SK-N-SH (cell line): ENCODE measurements at regions not wholly inside any gene's neighbourhood (a gene's known extent, or its start where the extent isn't known, plus 50 kb on each side); places are given as distances from the start of the nearest gene placed in this dataset.

ENCODE experiments used
- CTCF ChIA-PET: fragments of 300-600, 350-600 bp; formaldehyde crosslinking; extraction: SDS; loops from one replicate; lab custom pipeline; 2021; lab: Yijun Ruan, JAX
- POLR2A ChIA-PET: fragments of 350-600 bp; sonication (Branson Sonifier 250); formaldehyde crosslinking; extraction: SDS; loops from one replicate; lab custom pipeline; 2020; ENCODE audit warnings: antibody characterized with exemption, inconsistent platforms; lab: Yijun Ruan, JAX
- DNase-seq: peaks from one replicate; pipeline ENCODE4 v3.0.0; 2012
- H2AFZ ChIP-seq: fragments of 200-600 bp; sonication (generic); 2 replicates; pipeline ENCODE4 v1.8.1; 2016; ENCODE audit warnings: antibody characterized with exemption, mild to moderate bottlenecking, low read depth
- H3F3A ChIP-seq: fragments of 200-600 bp; sonication (generic); replicated peaks from 2 replicates; pipeline ENCODE3; 2016; ENCODE audit warnings: antibody characterized with exemption, mild to moderate bottlenecking; ENCODE audit not compliant: insufficient read depth
- H3K27ac ChIP-seq, 2 experiments: fragments of 200-500 bp in 1 of 2; fragments of 200-600 bp in 1 of 2; sonication (Bioruptor generic) in 1 of 2; sonication (generic), shearing (Covaris generic) in 1 of 2; 2 replicates each; pipeline versions ENCODE4 v1.5.1 to v1.6.1; 2014 to 2016; ENCODE audit warnings: low read depth in 2 of 2, inconsistent platforms in 1 of 2, low read length in 1 of 2, mild to moderate bottlenecking in 1 of 2, mixed read lengths in 1 of 2
- H3K27me3 ChIP-seq: fragments of 200-600 bp; sonication (generic), shearing (Covaris generic); 2 replicates; pipeline ENCODE4 v1.6.1; 2016; ENCODE audit warnings: mixed run types; ENCODE audit not compliant: insufficient read depth
- H3K36me3 ChIP-seq, 2 experiments: fragments of 200-500 bp in 1 of 2; fragments of 200-600 bp in 1 of 2; sonication (Bioruptor generic) in 1 of 2; sonication (generic) in 1 of 2; replicated peaks in 1 of 2; 2 replicates each; pipeline versions ENCODE3 to v1.5.1; 2014 to 2016; ENCODE audit warnings: low read length in 1 of 2, mild to moderate bottlenecking in 1 of 2; ENCODE audit not compliant: insufficient read depth in 2 of 2, control insufficient read depth in 1 of 2
- H3K4me1 ChIP-seq, 2 experiments: fragments of 200-500 bp in 1 of 2; fragments of 200-600 bp in 1 of 2; sonication (Bioruptor generic) in 1 of 2; sonication (generic), shearing (Covaris generic) in 1 of 2; 2 replicates each; pipeline versions ENCODE4 v1.5.1 to v1.6.1; 2014 to 2016; ENCODE audit warnings: low read depth in 1 of 2, low read length in 1 of 2, mixed run types in 1 of 2; ENCODE audit not compliant: insufficient read depth in 2 of 2, control insufficient read depth in 1 of 2
- H3K4me2 ChIP-seq: fragments of 200-600 bp; sonication (generic), shearing (Covaris generic); 2 replicates; pipeline ENCODE4 v1.6.1; 2017; ENCODE audit warnings: mixed run types
- H3K4me3 ChIP-seq, 2 experiments: fragments of 200-500 bp in 1 of 2; fragments of 200-600 bp in 1 of 2; sonication (Bioruptor generic) in 1 of 2; sonication (generic), shearing (Covaris generic) in 1 of 2; 2 replicates each; pipeline versions ENCODE4 v1.5.1 to v1.8.1; 2014 to 2016; ENCODE audit warnings: low read depth in 2 of 2, inconsistent platforms in 1 of 2, low read length in 1 of 2, mild to moderate bottlenecking in 1 of 2, mixed read lengths in 1 of 2, moderate library complexity in 1 of 2
- H3K79me2 ChIP-seq: fragments of 200-600 bp; sonication (generic); 2 replicates; pipeline ENCODE4 v1.8.1; 2017; ENCODE audit warnings: mild to moderate bottlenecking; ENCODE audit not compliant: insufficient read depth
- H3K9ac ChIP-seq: fragments of 200-600 bp; sonication (generic); 2 replicates; pipeline ENCODE4 v1.6.1; 2017; ENCODE audit warnings: mixed run types
- H3K9me2 ChIP-seq: fragments of 200-600 bp; sonication (generic); 2 replicates; pipeline ENCODE4 v1.6.1; 2017; ENCODE audit warnings: mixed run types
- H3K9me3 ChIP-seq: fragments of 200-600 bp; sonication (generic); 2 replicates; pipeline ENCODE4 v1.6.1; 2017; ENCODE audit warnings: mixed run types, mild to moderate bottlenecking, moderate library complexity
- H4K20me1 ChIP-seq: fragments of 200-600 bp; sonication (generic); 2 replicates; pipeline ENCODE4 v1.6.1; 2017; ENCODE audit warnings: mild to moderate bottlenecking, mixed run types; ENCODE audit not compliant: insufficient read depth
- CHD2 ChIP-seq: fragments of 150-350 bp; IDR thresholded peaks from 2 replicates; pipeline ENCODE4 v1.6.1; 2018; ENCODE audit warnings: low read length; ENCODE audit not compliant: partially characterized antibody
- ELF1 ChIP-seq: IDR thresholded peaks from 2 replicates; pipeline ENCODE4 v1.4.0; 2012
- EP300 ChIP-seq, 2 experiments: IDR thresholded peaks; 2 replicates each; pipeline versions ENCODE4 v1.4.0 to v1.6.1; 2012; ENCODE audit warnings: borderline replicate concordance in 1 of 2, low read depth in 1 of 2, low read length in 1 of 2
- FOSL2 ChIP-seq: IDR thresholded peaks from 2 replicates; pipeline ENCODE4 v1.4.0; 2012; ENCODE audit warnings: low read depth, mild to moderate bottlenecking, moderate library complexity, borderline replicate concordance
- FOXJ3 ChIP-seq: sonication (generic); formaldehyde crosslinking; IDR thresholded peaks from 2 replicates; pipeline ENCODE4 v1.5.1; 2020; ENCODE audit warnings: mild to moderate bottlenecking, missing genetic modification reagents
- FOXM1 ChIP-seq: IDR thresholded peaks from 2 replicates; pipeline ENCODE4 v1.4.0; 2012; ENCODE audit warnings: low read depth, mild to moderate bottlenecking
- GABPA ChIP-seq: IDR thresholded peaks from 2 replicates; pipeline ENCODE4 v1.4.0; 2012; ENCODE audit warnings: low read depth, mild to moderate bottlenecking
- GATA2 ChIP-seq: sonication (generic); formaldehyde crosslinking; IDR thresholded peaks from 2 replicates; pipeline ENCODE4 v1.5.0; 2020; ENCODE audit warnings: mild to moderate bottlenecking, missing genetic modification reagents
- IRF3 ChIP-seq: fragments of 150-350 bp; IDR thresholded peaks from 2 replicates; pipeline ENCODE4 v1.6.1; 2016; ENCODE audit warnings: mild to moderate bottlenecking, low read depth, low read length
- JUND ChIP-seq: IDR thresholded peaks from 2 replicates; pipeline ENCODE4 v1.4.0; 2012
- NFIC ChIP-seq: IDR thresholded peaks from 2 replicates; pipeline ENCODE4 v1.4.0; 2012; ENCODE audit warnings: borderline replicate concordance
- NRF1 ChIP-seq: IDR thresholded peaks from 2 replicates; pipeline ENCODE4 v1.6.1; 2012; ENCODE audit warnings: low read depth, mild to moderate bottlenecking, low read length
- POLR2AphosphoS5 ChIP-seq: IDR thresholded peaks from 2 replicates; pipeline ENCODE4 v1.6.1; 2012; ENCODE audit warnings: low read depth, low read length
- RAD21 ChIP-seq: IDR thresholded peaks from 2 replicates; pipeline ENCODE4 v1.6.1; 2012; ENCODE audit warnings: mild to moderate bottlenecking, low read length
- RCOR1 ChIP-seq: fragments of 150-350 bp; IDR thresholded peaks from 2 replicates; pipeline ENCODE4 v1.6.1; 2017; ENCODE audit warnings: antibody characterized with exemption, low read length
- RFX5 ChIP-seq: IDR thresholded peaks from 2 replicates; pipeline ENCODE4 v1.6.1; 2012; ENCODE audit warnings: mild to moderate bottlenecking, improper control_type of control experiment, low read length
- RXRA ChIP-seq: IDR thresholded peaks from 2 replicates; pipeline ENCODE4 v1.4.0; 2012; ENCODE audit warnings: low read depth, mild to moderate bottlenecking, borderline replicate concordance
- SIN3A ChIP-seq: IDR thresholded peaks from 2 replicates; pipeline ENCODE4 v1.6.1; 2012; ENCODE audit warnings: low read depth, mild to moderate bottlenecking, low read length, moderate library complexity, borderline replicate concordance
- SMC3 ChIP-seq: IDR thresholded peaks from 2 replicates; pipeline ENCODE4 v1.6.1; 2012; ENCODE audit warnings: low read depth, low read length, improper control_type of control experiment
- USF1 ChIP-seq: IDR thresholded peaks from 2 replicates; pipeline ENCODE4 v1.4.0; 2012; ENCODE audit warnings: low read depth, borderline replicate concordance
- USF2 ChIP-seq: fragments of 150-350 bp; IDR thresholded peaks from 2 replicates; pipeline ENCODE4 v1.6.1; 2017; ENCODE audit warnings: antibody characterized with exemption, low read length, low read depth, borderline replicate concordance
- YY1 ChIP-seq: IDR thresholded peaks from 2 replicates; pipeline ENCODE4 v1.4.0; 2012; ENCODE audit warnings: low read depth, mild to moderate bottlenecking
- ZBTB33 ChIP-seq: IDR thresholded peaks from 2 replicates; pipeline ENCODE4 v1.4.0; 2012; ENCODE audit warnings: low read depth, borderline replicate concordance
- WGBS: methylation state at CpG from one replicate; pipeline ENCODE4 v1.1.6; 2017; ENCODE audit warnings: low lambda C conversion rate; 5-methylcytosine and 5-hydroxymethylcytosine counted together

- Histone ChIP-seq H3K4me2 (no peak overlapping the region), H3K9me2 (no peaks in the 10 kb centered on the region), H3F3A (no peaks in the 10 kb centered on the region), H3K4me1 (peaks cover 0 to 5% of the 10 kb centered on the region in 2 experiments; a peak in 2 of 4 replicates), H3K27me3 (no peaks in the 10 kb centered on the region), H3K27ac (peak overlapping the region in 1 of 2 experiments; percentile 75; a peak in 2 of 4 replicates), H3K36me3 (no peaks in the 10 kb centered on the region), H2AFZ (no peak overlapping the region), H3K9me3 (no peaks in the 10 kb centered on the region)
- CTCF ChIA-PET, result interaction anchor here (1.1 kb wide), 1 partner anchor 49 kb away, joined by 3 read pairs; no protein-coding TSS in a partner anchor
- DNase-seq, result no peak
- TF ChIP-seq RCOR1 (no peak), NRF1 (no peak)
- TF ChIP-seq, all 33 proteins: peak for 0
- H3K79me2 ChIP-seq, result no peaks in the 10 kb centered on the region
- WGBS, result 9% methylated on average over 3 of the region's 3 CpGs
- POLR2A ChIA-PET, result no interaction called here
- no peaks in the 10 kb centered on the region for H4K20me1 ChIP-seq
- no peak overlapping the region for H3K9ac ChIP-seq
- no peak overlapping the region for H3K4me3 ChIP-seq
These were observed 61.8 kb upstream of the TOM1L1 start for GRCh38 chr17:54838651-54839421.

GRCh38 chr17:54839447-54839846, 61.2 kb upstream of the TOM1L1 start:
- H3K36me3 ChIP-seq, result no peaks in the 10 kb centered on the region
- no peak overlapping the region for H2AFZ ChIP-seq
- peak overlapping the region in 1 of 2 experiments; percentile 75; a peak in 2 of 4 replicates for H3K27ac ChIP-seq
- H3K9me3 ChIP-seq, result no peaks in the 10 kb centered on the region
- no peaks in the 10 kb centered on the region for H3K9me2 ChIP-seq
- 25% methylated on average over 1 of the region's 1 CpG for WGBS
- no peaks in the 10 kb centered on the region for H3K27me3 ChIP-seq
- H4K20me1 ChIP-seq, result no peaks in the 10 kb centered on the region
- ChIA-PET POLR2A (interaction anchor here (0.6 kb wide), 1 partner anchor 13 kb away, joined by 3 read pairs; no protein-coding TSS in a partner anchor), CTCF (no interaction called here)
- H3K79me2 ChIP-seq, result no peaks in the 10 kb centered on the region
- H3K9ac ChIP-seq, result no peak overlapping the region
- DNase-seq, result peak; percentile 21
- H3K4me1 ChIP-seq, result peaks cover 0 to 3% of the 10 kb centered on the region in 2 experiments; a peak in 1 of 4 replicates
- no peak overlapping the region for H3K4me3 ChIP-seq
- H3K4me2 ChIP-seq, result no peak overlapping the region
- H3F3A ChIP-seq, result no peaks in the 10 kb centered on the region
- TF ChIP-seq RFX5 (no peak), FOXM1 (no peak), NRF1 (no peak), YY1 (no peak), SMC3 (no peak), USF2 (no peak), CHD2 (peak; percentile 14), FOXJ3 (no peak), NFIC (no peak), JUND (no peak), ELF1 (no peak), FOSL2 (no peak), GATA2 (CRISPR knock-in tag) (peak; percentile 43), USF1 (no peak), RAD21 (no peak), IRF3 (no peak), RCOR1 (peak; percentile 77; the same call in 1 of the 2 replicates), RXRA (no peak), SIN3A (no peak), ZBTB33 (no peak), GABPA (no peak), POLR2AphosphoS5 (no peak), EP300 (IDR thresholded peaks at IDR 0.05; ENCODE audit: borderline replicate concordance in 1 of 2, low read depth in 1 of 2, low read length in 1 of 2) (peak in 1 of 2 experiments; percentile 82; a peak in 2 of 4 replicates)
